ENCODE measurements at regions not wholly inside any gene's neighbourhood (a gene's known extent, or its start where the extent isn't known, plus 50 kb on each side); places are given as distances from the start of the nearest gene placed in this dataset.

- TF ChIP-seq FOXM1 (IDR thresholded peaks at IDR 0.05; ENCODE audit: low read depth, low read length) = no peak
- no peak for TF ChIP-seq POLR2AphosphoS2 (IDR thresholded peaks at IDR 0.05; ENCODE audit: low read depth, low read length)
- TF ChIP-seq EED (IDR thresholded peaks at IDR 0.05; ENCODE audit: low read depth) = no peak
- no peak for TF ChIP-seq MYC (IDR thresholded peaks at IDR 0.05; ENCODE audit: insufficient read depth, insufficient read length, insufficient replicate concordance, low read length, severe bottlenecking)
Measured at GRCh38 chr7:84865560-84865959, 321.3 kb downstream of the SEMA3D start (continued).

DNA sequence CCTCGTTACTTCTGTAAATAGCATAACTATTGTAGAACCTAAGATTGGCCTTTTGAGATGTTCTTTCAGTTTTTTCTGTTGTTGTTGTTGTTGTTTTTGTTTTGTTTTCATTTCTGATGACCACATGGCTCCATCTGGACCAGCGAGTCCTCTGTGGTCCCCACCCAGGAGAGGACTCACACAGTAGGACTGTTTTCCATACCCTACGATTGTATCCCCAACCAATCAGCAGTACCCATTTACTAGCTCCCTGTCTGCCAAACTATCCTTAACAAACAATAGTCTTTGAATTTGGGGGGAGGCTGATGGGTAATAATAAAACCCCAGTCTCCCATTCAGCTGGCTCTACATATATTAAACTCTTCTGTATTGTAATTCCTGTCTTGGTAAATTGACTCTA lies 329.5 kb downstream of the SEMA3D start:
- Histone ChIP-seq H3K27me3 (replicated peaks in 1 of 2; ENCODE audit: control insufficient read depth in 2 of 2, insufficient read depth in 2 of 2, low read length in 1 of 2) (no peaks in the 10 kb centered on the region), H3K27ac (ENCODE audit: control insufficient read depth, insufficient read depth) (no peak overlapping the region), H3K36me3 (ENCODE audit: control insufficient read depth in 2 of 2, insufficient read depth in 2 of 2, low read length in 1 of 2) (no peaks in the 10 kb centered on the region), H3K4me3 (no peak overlapping the region), H4K20me1 (ENCODE audit: control insufficient read depth, insufficient read depth) (no peaks in the 10 kb centered on the region), H3K4me2 (ENCODE audit: control insufficient read depth, insufficient read depth) (no peak overlapping the region), H2AFZ (ENCODE audit: control insufficient read depth, low read depth, low read length) (no peak overlapping the region), H3K4me1 (ENCODE audit: control insufficient read depth, insufficient read depth, low read length) (no peaks in the 10 kb centered on the region), H3K9ac (ENCODE audit: control insufficient read depth, insufficient read depth, low read length) (no peak overlapping the region), H3K79me2 (ENCODE audit: control insufficient read depth, insufficient read depth, low read length) (no peaks in the 10 kb centered on the region), H3K9me3 (replicated peaks; ENCODE audit: control insufficient read depth, insufficient read depth, low read length) (no peaks in the 10 kb centered on the region)
- FAIRE-seq = no peak
- WGBS (ENCODE audit: insufficient coverage, insufficient replicate concordance, low lambda C conversion rate, missing lambda C conversion rate) = 0% methylated on average over 3 of the region's 3 CpGs
- in situ Hi-C loops (cut with MboI) = no loop called here
- ChIA-PET CTCF (no interaction called here), SMC1A (ENCODE audit: uncharacterized antibody, unreplicated experiment) (no interaction called here), POLR2A (no interaction called here), RAD21 (ENCODE audit: unreplicated experiment) (no interaction called here)
- BruUV-seq (replicated peaks) = no TSS peak
- ATAC-seq = no peak
- no peak for DNase-seq (ENCODE audit: low read depth, low spot score)
- intact Hi-C loops (cut with micrococcal nuclease; ENCODE audit: unreplicated experiment) = no loop called here
- no peak for TF ChIP-seq POLR2AphosphoS2 (IDR thresholded peaks at IDR 0.05; ENCODE audit: low read depth, low read length)

- ATAC-seq (no peak), FAIRE-seq (no peak), DNase-seq (ENCODE audit: low read depth, low spot score) (no peak)
- no peaks in the 10 kb centered on the region for H3K27me3 ChIP-seq (replicated peaks in 1 of 2; ENCODE audit: control insufficient read depth in 2 of 2, insufficient read depth in 2 of 2, low read length in 1 of 2)
- no peaks in the 10 kb centered on the region for H3K4me1 ChIP-seq (ENCODE audit: control insufficient read depth, insufficient read depth, low read length)
- H3K9me3 ChIP-seq (replicated peaks; ENCODE audit: control insufficient read depth, insufficient read depth, low read length) = no peaks in the 10 kb centered on the region
- H3K4me3 ChIP-seq = no peak overlapping the region
- H3K27ac ChIP-seq (ENCODE audit: control insufficient read depth, insufficient read depth) = no peak overlapping the region
- POLR2A ChIA-PET = no interaction called here
- intact Hi-C loops (cut with micrococcal nuclease; ENCODE audit: unreplicated experiment) = no loop called here
- CTCF ChIA-PET = no interaction called here
- no TSS peak for BruUV-seq (replicated peaks)
- no peak overlapping the region for H3K9ac ChIP-seq (ENCODE audit: control insufficient read depth, insufficient read depth, low read length)
- SMC1A ChIA-PET (ENCODE audit: uncharacterized antibody, unreplicated experiment) = no interaction called here
- H3K79me2 ChIP-seq (ENCODE audit: control insufficient read depth, insufficient read depth, low read length) = no peaks in the 10 kb centered on the region
- H2AFZ ChIP-seq (ENCODE audit: control insufficient read depth, low read depth, low read length) = no peak overlapping the region
- RAD21 ChIA-PET (ENCODE audit: unreplicated experiment) = no interaction called here
- no peaks in the 10 kb centered on the region for H4K20me1 ChIP-seq (ENCODE audit: control insufficient read depth, insufficient read depth)
- H3K4me2 ChIP-seq (ENCODE audit: control insufficient read depth, insufficient read depth) = no peak overlapping the region
- in situ Hi-C loops (cut with MboI) = no loop called here
- no peaks in the 10 kb centered on the region for H3K36me3 ChIP-seq (ENCODE audit: control insufficient read depth in 2 of 2, insufficient read depth in 2 of 2, low read length in 1 of 2)
- TF ChIP-seq DPF2 (IDR thresholded peaks at IDR 0.05) (no peak), ZBTB11 (CRISPR knock-in tag; IDR thresholded peaks at IDR 0.05) (no peak), IRF3 (IDR thresholded peaks at IDR 0.05) (no peak), EED (IDR thresholded peaks at IDR 0.05; ENCODE audit: low read depth) (no peak), SP1 (IDR thresholded peaks at IDR 0.05; ENCODE audit: low read depth, low read length) (no peak), PML (IDR thresholded peaks at IDR 0.05; ENCODE audit: low read length) (no peak)
- TF ChIP-seq, protein P1, sequence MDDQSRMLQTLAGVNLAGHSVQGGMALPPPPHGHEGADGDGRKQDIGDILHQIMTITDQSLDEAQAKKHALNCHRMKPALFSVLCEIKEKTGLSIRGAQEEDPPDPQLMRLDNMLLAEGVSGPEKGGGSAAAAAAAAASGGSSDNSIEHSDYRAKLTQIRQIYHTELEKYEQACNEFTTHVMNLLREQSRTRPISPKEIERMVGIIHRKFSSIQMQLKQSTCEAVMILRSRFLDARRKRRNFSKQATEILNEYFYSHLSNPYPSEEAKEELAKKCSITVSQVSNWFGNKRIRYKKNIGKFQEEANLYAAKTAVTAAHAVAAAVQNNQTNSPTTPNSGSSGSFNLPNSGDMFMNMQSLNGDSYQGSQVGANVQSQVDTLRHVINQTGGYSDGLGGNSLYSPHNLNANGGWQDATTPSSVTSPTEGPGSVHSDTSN (IDR thresholded peaks at IDR 0.05; ENCODE audit: insufficient replicate concordance, low read depth, low read length) = no peak
Measured at GRCh38 chr7:84855758-84856157, 331.1 kb downstream of the SEMA3D start.

Data from GM12878 (cell line).